NCI-H2227 (cell line): ENCODE measurements at regions not wholly inside any gene's neighbourhood (a gene's known extent, or its start where the extent isn't known, plus 50 kb on each side); places are given as distances from the start of the nearest gene placed in this dataset.
"Not testable (repeated sequence)": the region's sequence is repeated elsewhere in the genome, so short reads cannot be mapped to it uniquely, and the experiment has no call there.

Experiments used
- DNase-seq: peaks from one replicate; lab custom pipeline; 2025; ENCODE audit not compliant: unreplicated experiment; lab: John Stamatoyannopoulos, UW

GRCh38 chr1:43108080-43108479 lies 64.0 kb downstream of the EBNA1BP2 start:
- no peak for DNase-seq

- DNase-seq, result no peak
Observed at GRCh38 chr1:43107664-43108063, 64.4 kb downstream of the EBNA1BP2 start.

- DNase-seq, result no peak
Observed at GRCh38 chr1:43104027-43104763, 67.9 kb downstream of the EBNA1BP2 start.

- DNase-seq, result no peak
Observed at GRCh38 chr1:43101061-43101460, 71.0 kb downstream of the EBNA1BP2 start.

- DNase-seq, result no peak
Observed at GRCh38 chr1:43098200-43098599, 73.9 kb downstream of the EBNA1BP2 start.

- not testable (repeated sequence) for DNase-seq
Observed at GRCh38 chr1:43096528-43096927, 75.6 kb downstream of the EBNA1BP2 start.

GRCh38 chr1:43090812-43091211 lies 81.3 kb downstream of the EBNA1BP2 start:
- not testable (repeated sequence) for DNase-seq

GRCh38 chr1:43090157-43090556 lies 81.9 kb downstream of the EBNA1BP2 start:
- not testable (repeated sequence) for DNase-seq

GRCh38 chr1:43083375-43083891 lies 88.7 kb downstream of the EBNA1BP2 start:
- DNase-seq, result no peak

GRCh38 chr1:43082740-43083139 lies 89.3 kb downstream of the EBNA1BP2 start:
- no peak for DNase-seq

- DNase-seq, result no peak
Observed at GRCh38 chr1:43077273-43077672, 94.8 kb downstream of the EBNA1BP2 start.

GRCh38 chr1:43074709-43075108 lies 97.4 kb downstream of the EBNA1BP2 start:
- no peak for DNase-seq

- DNase-seq, result no peak
Observed at GRCh38 chr1:43074244-43074643, 97.8 kb downstream of the EBNA1BP2 start.

- peak; percentile 83 for DNase-seq
Observed at GRCh38 chr1:43073490-43074230, 98.4 kb downstream of the EBNA1BP2 start.

- no peak for DNase-seq
Observed at GRCh38 chr1:43072314-43072713, 99.8 kb downstream of the EBNA1BP2 start.

- no peak for DNase-seq
Observed at GRCh38 chr1:43071241-43071640, 100.8 kb downstream of the EBNA1BP2 start.

GRCh38 chr1:43069461-43070050 lies 102.5 kb downstream of the EBNA1BP2 start:
- no peak for DNase-seq

- DNase-seq, result no peak
Observed at GRCh38 chr1:43068911-43069310, 103.2 kb downstream of the EBNA1BP2 start.

GRCh38 chr1:43067977-43068751 lies 103.9 kb downstream of the EBNA1BP2 start:
- DNase-seq, result peak; percentile 23

- no peak for DNase-seq
Observed at GRCh38 chr1:43067233-43067745, 104.8 kb downstream of the EBNA1BP2 start.

- no peak for DNase-seq
Observed at GRCh38 chr1:43066578-43066977, 105.5 kb downstream of the EBNA1BP2 start.
